ENCODE measurements at regions not wholly inside any gene's neighbourhood (a gene's known extent, or its start where the extent isn't known, plus 50 kb on each side); places are given as distances from the start of the nearest gene placed in this dataset.

- no peak for TF ChIP-seq CTCF (IDR thresholded peaks at IDR 0.05)
- CTCF ChIA-PET, result no interaction called here
- no peak overlapping the region for H3K4me3 Mint-ChIP-seq
Measured at GRCh38 chr9:99567436-99567835, 254.2 kb upstream of the NR4A3 start.

GRCh38 chr9:99569840-99570239 lies 251.8 kb upstream of the NR4A3 start:
- H3K4me3 Mint-ChIP-seq, result no peak overlapping the region
- CTCF ChIA-PET, result no interaction called here
- ATAC-seq (ENCODE audit: low read depth) (no peak), DNase-seq (no peak)
- POLR2A ChIA-PET, result no interaction called here
- no peak for TF ChIP-seq CTCF (IDR thresholded peaks at IDR 0.05)
- H3K4me1 Mint-ChIP-seq, result peaks cover 7% of the 10 kb centered on the region
- no peaks in the 10 kb centered on the region for H3K36me3 Mint-ChIP-seq (ENCODE audit: low read depth)
- no peaks in the 10 kb centered on the region for H3K27me3 Mint-ChIP-seq
- intact Hi-C loops (cut with micrococcal nuclease), result no loop called here
- no peaks in the 10 kb centered on the region for H3K9me3 Mint-ChIP-seq
- H3K27ac Mint-ChIP-seq, result no peak overlapping the region

More at GRCh38 chr9:99567436-99567835, 254.2 kb upstream of the NR4A3 start:
- DNase-seq (no peak), ATAC-seq (ENCODE audit: low read depth) (no peak)
- peaks cover 7% of the 10 kb centered on the region for H3K4me1 Mint-ChIP-seq
- no peaks in the 10 kb centered on the region for H3K27me3 Mint-ChIP-seq
- POLR2A ChIA-PET, result interaction anchor here (1.0 kb wide), 1 partner anchor 26 kb away, joined by 3 read pairs; no protein-coding TSS in a partner anchor
- intact Hi-C loops (cut with micrococcal nuclease), result no loop called here
- no peak overlapping the region for H3K27ac Mint-ChIP-seq
- H3K36me3 Mint-ChIP-seq (ENCODE audit: low read depth), result no peaks in the 10 kb centered on the region
- no peaks in the 10 kb centered on the region for H3K9me3 Mint-ChIP-seq

GRCh38 chr9:99572567-99572966 lies 249.1 kb upstream of the NR4A3 start:
- ChIA-PET POLR2A (no interaction called here), CTCF (no interaction called here)
- no peak overlapping the region for H3K27ac Mint-ChIP-seq
- peaks cover 1% of the 10 kb centered on the region for H3K4me1 Mint-ChIP-seq
- no peaks in the 10 kb centered on the region for H3K9me3 Mint-ChIP-seq
- ATAC-seq (ENCODE audit: low read depth) (no peak), DNase-seq (no peak)
- no peaks in the 10 kb centered on the region for H3K27me3 Mint-ChIP-seq
- TF ChIP-seq CTCF (IDR thresholded peaks at IDR 0.05), result no peak
- no peak overlapping the region for H3K4me3 Mint-ChIP-seq
- intact Hi-C loops (cut with micrococcal nuclease), result no loop called here
- no peaks in the 10 kb centered on the region for H3K36me3 Mint-ChIP-seq (ENCODE audit: low read depth)

GRCh38 chr9:99573085-99573484 lies 248.6 kb upstream of the NR4A3 start:
- ChIA-PET POLR2A (no interaction called here), CTCF (no interaction called here)
- TF ChIP-seq CTCF (IDR thresholded peaks at IDR 0.05), result no peak
- intact Hi-C loops (cut with micrococcal nuclease), result no loop called here
- Mint-ChIP-seq H3K4me3 (no peak overlapping the region), H3K27me3 (no peaks in the 10 kb centered on the region), H3K4me1 (no peaks in the 10 kb centered on the region), H3K36me3 (ENCODE audit: low read depth) (no peaks in the 10 kb centered on the region), H3K9me3 (no peaks in the 10 kb centered on the region), H3K27ac (no peak overlapping the region)
- ATAC-seq (ENCODE audit: low read depth), result no peak
- DNase-seq, result no peak

- H3K4me1 Mint-ChIP-seq, result no peaks in the 10 kb centered on the region
- POLR2A ChIA-PET, result interaction anchor here (0.6 kb wide), 1 partner anchor 360 kb away, joined by 3 read pairs; no protein-coding TSS in a partner anchor
- DNase-seq, result no peak
- no peaks in the 10 kb centered on the region for H3K9me3 Mint-ChIP-seq
- CTCF ChIA-PET, result no interaction called here
- no peaks in the 10 kb centered on the region for H3K36me3 Mint-ChIP-seq (ENCODE audit: low read depth)
- intact Hi-C loops (cut with micrococcal nuclease), result no loop called here
- ATAC-seq (ENCODE audit: low read depth), result no peak
- no peaks in the 10 kb centered on the region for H3K27me3 Mint-ChIP-seq
- no peak for TF ChIP-seq CTCF (IDR thresholded peaks at IDR 0.05)
- H3K27ac Mint-ChIP-seq, result no peak overlapping the region
- H3K4me3 Mint-ChIP-seq, result no peak overlapping the region
Measured at GRCh38 chr9:99573886-99574285, 247.8 kb upstream of the NR4A3 start.

Measured in activated B cell treated with CpG ODN at 0.5 μM for 24 hours (primary cell).